HEK293T (cell line): ENCODE measurements at regions not wholly inside any gene's neighbourhood (a gene's known extent, or its start where the extent isn't known, plus 50 kb on each side); places are given as distances from the start of the nearest gene placed in this dataset.

Experiments used
- CTBP1 ChIP-seq: fragments of 450-650 bp; IDR thresholded peaks from 2 replicates; pipeline ENCODE4 v1.6.1; 2016; ENCODE audit warnings: borderline replicate concordance
- FOXK2 ChIP-seq: fragments of 450-650 bp; IDR thresholded peaks from 2 replicates; pipeline ENCODE4 v1.6.1; 2016; ENCODE audit warnings: mild to moderate bottlenecking
- SP1 ChIP-seq: fragments of 450-650 bp; IDR thresholded peaks from 2 replicates; pipeline ENCODE4 v1.6.1; 2017
- ZNF384 ChIP-seq: fragments of 450-650 bp; IDR thresholded peaks from 2 replicates; pipeline ENCODE4 v1.6.1; 2016

GRCh38 chr3:161890147-161890625 is 393.6 kb downstream of the OTOL1 start:
- TF ChIP-seq FOXK2 (no peak), CTBP1 (no peak), SP1 (no peak), ZNF384 (no peak)
